A549 (cell line): ENCODE measurements at regions not wholly inside any gene's neighbourhood (a gene's known extent, or its start where the extent isn't known, plus 50 kb on each side); places are given as distances from the start of the nearest gene placed in this dataset.
A peak's percentile ranks its signal among the peaks of the same experiment; 100 is the strongest.
"Not testable (repeated sequence)": the region's sequence is repeated elsewhere in the genome, so short reads cannot be mapped to it uniquely, and the experiment has no call there.

Experiments
- ATAC-seq, 2 experiments: fragments of 200-7000 bp in 1 of 2; fragments of >200 bp in 1 of 2; cut with Nextera tagmentation in 1 of 2; cut with Tn5 transposase in 1 of 2; 3 replicates each; pipeline versions ENCODE4 v1.8.0 to v1.9.1; 2018 to 2020; ENCODE audit warnings: mild to moderate bottlenecking in 1 of 2, moderate library complexity in 1 of 2
- CTCF ChIA-PET: fragments of 300-600 bp; sonication (Branson Sonifier 250); formaldehyde crosslinking; extraction: SDS; loops from one replicate; lab custom pipeline; 2021; ENCODE audit warnings: antibody characterized with exemption, inconsistent platforms; lab: Yijun Ruan, JAX
- POLR2A ChIA-PET: fragments of 350-600 bp; formaldehyde crosslinking; extraction: SDS; loops from one replicate; lab custom pipeline; 2021; ENCODE audit warnings: antibody characterized with exemption, inconsistent platforms; lab: Yijun Ruan, JAX
- DNase-seq, 2 experiments: peaks; one replicate each; pipeline versions ENCODE4 v3.0.0 to v3.0.0-alpha.2; 2011 to 2016; ENCODE audit warnings: low read depth in 1 of 2, low spot score in 1 of 2
- FAIRE-seq: peaks from 2 replicates; lab custom pipeline; 2011; peaks lifted over from hg19 to GRCh38; lab: Jason Lieb, UNC
- H3K27ac ChIP-seq, 2 experiments: fragments of >200 bp; sonication (Bioruptor Twin); formaldehyde crosslinking; 3 replicates each; pipeline ENCODE4 v1.5.1; 2016 to 2017
- H3K4me1 ChIP-seq: fragments of >200 bp; sonication (Bioruptor Twin); formaldehyde crosslinking; 3 replicates; pipeline ENCODE4 v1.6.1; 2016
- H3K4me2 ChIP-seq: fragments of >200 bp; sonication (Bioruptor Twin); formaldehyde crosslinking; 3 replicates; pipeline ENCODE4 v1.6.1; 2016
- H3K4me3 ChIP-seq: fragments of >200 bp; sonication (Bioruptor Twin); formaldehyde crosslinking; 3 replicates; pipeline ENCODE4 v1.5.1; 2016
- H3K9me3 ChIP-seq: fragments of >200 bp; sonication (Bioruptor Twin); formaldehyde crosslinking; 3 replicates; pipeline ENCODE4 v1.6.1; 2016
- ATOH8 ChIP-seq: fragments of 250-450 bp; sonication (Bioruptor Pico); IDR thresholded peaks from 2 replicates; pipeline ENCODE4 v1.5.0; 2020; ENCODE audit warnings: low read depth, mild to moderate bottlenecking, moderate library complexity
- BHLHE40 ChIP-seq: IDR thresholded peaks from 2 replicates; pipeline ENCODE4 v1.6.1; 2012; ENCODE audit warnings: low read depth, low read length, inconsistent platforms
- CBX2 ChIP-seq: fragments of 200-600 bp; sonication (generic); IDR thresholded peaks from 2 replicates; pipeline ENCODE4 v1.6.1; 2016; ENCODE audit warnings: low read depth, mild to moderate bottlenecking, borderline replicate concordance
- CBX8 ChIP-seq: fragments of 200-600 bp; sonication (generic); IDR thresholded peaks from 2 replicates; pipeline ENCODE4 v1.6.1; 2016
- CHD2 ChIP-seq: fragments of 150-350 bp; IDR thresholded peaks from 2 replicates; pipeline ENCODE4 v1.6.1; 2014; ENCODE audit warnings: low read length; ENCODE audit not compliant: partially characterized antibody
- CTCF ChIP-seq: fragments of >200 bp; sonication (Bioruptor Twin); formaldehyde crosslinking; IDR thresholded peaks from 3 replicates; pipeline ENCODE4 v1.5.1; 2016
- EHF ChIP-seq: fragments of 250-450 bp; sonication (Bioruptor Pico); IDR thresholded peaks from 2 replicates; pipeline ENCODE4 v1.5.0; 2020; ENCODE audit warnings: mild to moderate bottlenecking
- ELK1 ChIP-seq: fragments of 150-350 bp; IDR thresholded peaks from 2 replicates; pipeline ENCODE4 v1.6.1; 2014; ENCODE audit warnings: low read depth, mild to moderate bottlenecking, low read length
- EP300 ChIP-seq, 2 experiments: fragments of >200 bp; sonication (Bioruptor Twin); formaldehyde crosslinking; IDR thresholded peaks; 2 replicates in 1 of 2; 3 replicates in 1 of 2; pipeline ENCODE4 v1.6.1; 2016 to 2017
- ESRRA ChIP-seq: fragments of 150-350 bp; IDR thresholded peaks from 2 replicates; pipeline ENCODE4 v1.6.1; 2014; ENCODE audit warnings: mild to moderate bottlenecking, low read length, borderline replicate concordance
- FOSB ChIP-seq: fragments of 250-450 bp; sonication (Bioruptor Pico); IDR thresholded peaks from 2 replicates; pipeline ENCODE4 v1.5.0; 2020; ENCODE audit warnings: mild to moderate bottlenecking, moderate library complexity
- FOSL2 ChIP-seq, 2 experiments: fragments of 450-650 bp in 1 of 2; fragments of >200 bp in 1 of 2; sonication (Bioruptor Twin) in 1 of 2; formaldehyde crosslinking; IDR thresholded peaks; 2 replicates each; pipeline versions ENCODE4 v1.5.0 to v1.6.1; 2016 to 2020; ENCODE audit warnings: mild to moderate bottlenecking in 1 of 2, moderate library complexity in 1 of 2
- GATA3 ChIP-seq: IDR thresholded peaks from 2 replicates; pipeline ENCODE4 v1.6.1; 2012; ENCODE audit warnings: borderline replicate concordance
- HOXA7 ChIP-seq: fragments of 250-450 bp; sonication (Bioruptor Pico); IDR thresholded peaks from 2 replicates; pipeline ENCODE4 v1.5.0; 2020; ENCODE audit warnings: mild to moderate bottlenecking, moderate library complexity
- JUNB ChIP-seq: fragments of >200 bp; sonication (Bioruptor Twin); formaldehyde crosslinking; IDR thresholded peaks from 2 replicates; pipeline ENCODE4 v1.6.1; 2016
- KDM5A ChIP-seq: fragments of 200-600 bp; sonication (generic); IDR thresholded peaks from 2 replicates; pipeline ENCODE4 v1.6.1; 2016; ENCODE audit warnings: antibody characterized with exemption, mild to moderate bottlenecking
- MAX ChIP-seq: IDR thresholded peaks from 2 replicates; pipeline ENCODE4 v1.6.1; 2012
- NFE2L2 ChIP-seq: fragments of 150-350 bp; conservative IDR thresholded peaks from 2 replicates; pipeline ENCODE4 v1.6.1; 2014; ENCODE audit warnings: low read length
- NPAS2 ChIP-seq: fragments of 250-450 bp; sonication (Bioruptor Pico); IDR thresholded peaks from 2 replicates; pipeline ENCODE4 v1.8.0; 2022; ENCODE audit warnings: mild to moderate bottlenecking, moderate library complexity, borderline replicate concordance
- PBX3 ChIP-seq: IDR thresholded peaks from 2 replicates; pipeline ENCODE4 v1.6.1; 2012
- POLR2A ChIP-seq: IDR thresholded peaks from 2 replicates; pipeline ENCODE4 v1.6.1; 2012; ENCODE audit warnings: mild to moderate bottlenecking, low read length
- POLR2AphosphoS2 ChIP-seq: conservative IDR thresholded peaks from 2 replicates; pipeline ENCODE4 v1.6.1; 2012; ENCODE audit warnings: low read length, improper control_type of control experiment, inconsistent platforms
- RCOR1 ChIP-seq: fragments of 150-350 bp; IDR thresholded peaks from 2 replicates; pipeline ENCODE4 v1.6.1; 2014; ENCODE audit warnings: antibody characterized with exemption, low read length, low read depth
- RFX5 ChIP-seq: fragments of 450-650 bp; IDR thresholded peaks from 2 replicates; pipeline ENCODE4 v1.7.1; 2014; ENCODE audit warnings: antibody characterized with exemption, mild to moderate bottlenecking, moderate library complexity
- TFCP2L1 ChIP-seq: fragments of 250-450 bp; sonication (Bioruptor Pico); IDR thresholded peaks from 2 replicates; pipeline ENCODE4 v1.5.0; 2021; ENCODE audit warnings: mild to moderate bottlenecking
- TP53 ChIP-seq: fragments of 250-450 bp; sonication (Bioruptor Pico); IDR thresholded peaks from 2 replicates; pipeline ENCODE4 v1.5.0; 2021; ENCODE audit warnings: mild to moderate bottlenecking, moderate library complexity
- USF2 ChIP-seq: fragments of 450-650 bp; IDR thresholded peaks from 2 replicates; pipeline ENCODE4 v1.6.1; 2014; ENCODE audit warnings: antibody characterized with exemption
- WGBS: methylation state at CpG from one replicate; pipeline ENCODE4 v1.1.6; 2017; ENCODE audit errors: missing lambda C conversion rate; 5-methylcytosine and 5-hydroxymethylcytosine counted together

- no peak overlapping the region for H3K27ac ChIP-seq
- POLR2A ChIA-PET = no interaction called here
- no peak overlapping the region for H3K4me2 ChIP-seq
- TF ChIP-seq PBX3 = no peak
- no peak for TF ChIP-seq POLR2AphosphoS2
- no peak for TF ChIP-seq EP300 (IDR thresholded peaks at IDR 0.05)
- no peak for TF ChIP-seq EHF (CRISPR knock-in tag)
- no peak for TF ChIP-seq NFE2L2
- TF ChIP-seq RFX5 = no peak
- no peak for TF ChIP-seq HOXA7 (CRISPR knock-in tag)
- no peak for TF ChIP-seq USF2
- no peak for TF ChIP-seq POLR2A
- TF ChIP-seq KDM5A = no peak
- no peak for TF ChIP-seq FOSB (CRISPR knock-in tag)
- no peak for TF ChIP-seq ELK1
- TF ChIP-seq RCOR1 = no peak
- no peak for TF ChIP-seq CBX8
- TF ChIP-seq BHLHE40 = no peak
- no peak for TF ChIP-seq JUNB
- TF ChIP-seq CBX2 = no peak
- no peak for TF ChIP-seq NPAS2 (CRISPR knock-in tag)
- TF ChIP-seq GATA3 = no peak
- 61% methylated on average over 6 of the region's 6 CpGs for WGBS
- CTCF ChIA-PET = interaction anchor here (1.3 to 1.4 kb wide), 2 partner anchors 8 to 10 kb away, joined by 3 read pairs; no protein-coding TSS in a partner anchor
- FAIRE-seq = no peak
- H3K9me3 ChIP-seq = peaks cover 13% of the 10 kb centered on the region; the same call in 1 of the 3 replicates
- peaks cover 15% of the 10 kb centered on the region for H3K4me1 ChIP-seq
- H3K4me3 ChIP-seq = no peak overlapping the region
- no peak for DNase-seq
- ATAC-seq = 0 out of 6 replicates have a peak, but pooled peaks of 1 of the 2 experiments have one; percentile 33
These were observed 123.2 kb upstream of the RAB18 start for GRCh38 chr10:27380929-27381358.

GRCh38 chr10:27379041-27379440 lies 125.1 kb upstream of the RAB18 start:
- WGBS = 51% methylated on average over 2 of the region's 2 CpGs
- DNase-seq, H3K27ac ChIP-seq, H3K4me1 ChIP-seq, POLR2A ChIA-PET, H3K4me3 ChIP-seq, ATAC-seq, FAIRE-seq, H3K4me2 ChIP-seq: not testable (repeated sequence)
- H3K9me3 ChIP-seq = 0 out of 3 replicates have a peak, but pooled peaks cover 10% of the 10 kb centered on the region
- CTCF ChIA-PET = interaction anchor here (1.3 to 1.5 kb wide), 2 partner anchors 9 to 19 kb away, joined by 4 to 5 read pairs; no protein-coding TSS in a partner anchor

GRCh38 chr10:27373566-27374160 lies 130.4 kb upstream of the RAB18 start:
- no peaks in the 10 kb centered on the region for H3K9me3 ChIP-seq
- H3K4me2 ChIP-seq = no peak overlapping the region
- no peak overlapping the region for H3K27ac ChIP-seq
- ATAC-seq = no peak
- DNase-seq = no peak
- WGBS = 63% methylated on average over 5 of the region's 5 CpGs
- no peak overlapping the region for H3K4me3 ChIP-seq
- FAIRE-seq = no peak
- CTCF ChIA-PET = interaction anchor here (1.3 to 4.2 kb wide), 4 partner anchors 9 to 14 kb away, joined by 3 to 13 read pairs (median 5); no protein-coding TSS in a partner anchor
- POLR2A ChIA-PET = no interaction called here
- H3K4me1 ChIP-seq = no peaks in the 10 kb centered on the region
- TF ChIP-seq ATOH8 (no peak), PBX3 (no peak), CTCF (no peak), CHD2 (no peak), MAX (no peak), TFCP2L1 (no peak), RCOR1 (no peak), FOSL2 (IDR thresholded peaks at IDR 0.05) (no peak), FOSL2 (CRISPR knock-in tag; IDR thresholded peaks at IDR 0.05) (no peak), NFE2L2 (no peak), NPAS2 (CRISPR knock-in tag) (no peak), CBX8 (no peak), ESRRA (no peak), EHF (CRISPR knock-in tag) (no peak), TP53 (CRISPR knock-in tag) (no peak)
